Astrocyte (in vitro differentiated cells and primary cell): ENCODE measurements at regions not wholly inside any gene's neighbourhood (a gene's known extent, or its start where the extent isn't known, plus 50 kb on each side); places are given as distances from the start of the nearest gene placed in this dataset.

Experiments
- DNase-seq: peaks from one replicate; pipeline ENCODE4 v3.0.0-alpha.2; 2010; ENCODE audit warnings: low read depth
- FAIRE-seq: peaks from 2 replicates; lab custom pipeline; 2011; peaks lifted over from hg19 to GRCh38; lab: Jason Lieb, UNC
- H2AFZ ChIP-seq: 2 replicates; pipeline ENCODE4 v1.6.0; 2012; ENCODE audit warnings: low read depth, low read length, inconsistent platforms
- H3K27ac ChIP-seq: 2 replicates; pipeline ENCODE4 v1.5.1; 2011; ENCODE audit warnings: low read depth, low read length, inconsistent platforms
- H3K27me3 ChIP-seq: 2 replicates; pipeline ENCODE4 v1.6.0; 2011; ENCODE audit warnings: low read length, inconsistent platforms; ENCODE audit not compliant: insufficient read depth
- H3K36me3 ChIP-seq: 2 replicates; pipeline ENCODE4 v1.5.1; 2011; ENCODE audit warnings: low read length, inconsistent platforms; ENCODE audit not compliant: insufficient read depth
- H3K4me1 ChIP-seq: 2 replicates; pipeline ENCODE4 v1.5.1; 2011; ENCODE audit warnings: low read length, inconsistent platforms; ENCODE audit not compliant: insufficient read depth
- H3K4me2 ChIP-seq: 2 replicates; pipeline ENCODE4 v1.6.0; 2012; ENCODE audit warnings: low read length, inconsistent platforms
- H3K4me3 ChIP-seq: 2 replicates; pipeline ENCODE4 v1.5.1; 2011; ENCODE audit warnings: low read depth, mild to moderate bottlenecking, low read length, inconsistent platforms; ENCODE audit not compliant: insufficient read depth
- H3K79me2 ChIP-seq: 2 replicates; pipeline ENCODE4 v1.6.0; 2012; ENCODE audit warnings: mild to moderate bottlenecking, low read length, inconsistent platforms; ENCODE audit not compliant: insufficient read depth
- H3K9ac ChIP-seq: 2 replicates; pipeline ENCODE4 v1.6.0; 2012; ENCODE audit warnings: mild to moderate bottlenecking, low read length, inconsistent platforms
- H3K9me3 ChIP-seq: 2 replicates; pipeline ENCODE4 v1.5.1; 2012; ENCODE audit warnings: low read depth, mild to moderate bottlenecking, low read length, inconsistent platforms; ENCODE audit not compliant: insufficient read depth
- H4K20me1 ChIP-seq: 2 replicates; pipeline ENCODE4 v1.6.0; 2012; ENCODE audit warnings: low read length, inconsistent platforms; ENCODE audit not compliant: insufficient read depth
- H3K27ac Mint-ChIP-seq: one replicate; pipeline ENCODE4 v1.8.0; 2021; ENCODE audit warnings: mild to moderate bottlenecking, mixed read lengths; ENCODE audit not compliant: unreplicated experiment
- H3K27me3 Mint-ChIP-seq: one replicate; pipeline ENCODE4 v1.8.0; 2021; ENCODE audit warnings: low read depth, mixed read lengths; ENCODE audit not compliant: unreplicated experiment
- H3K36me3 Mint-ChIP-seq: one replicate; pipeline ENCODE4 v1.8.0; 2021; ENCODE audit warnings: low read depth, mixed read lengths; ENCODE audit not compliant: unreplicated experiment
- H3K4me1 Mint-ChIP-seq: one replicate; pipeline ENCODE4 v1.8.0; 2021; ENCODE audit warnings: low read depth, mixed read lengths; ENCODE audit not compliant: unreplicated experiment
- H3K4me3 Mint-ChIP-seq: one replicate; pipeline ENCODE4 v1.8.0; 2021; ENCODE audit warnings: mild to moderate bottlenecking, moderate library complexity, mixed read lengths; ENCODE audit not compliant: unreplicated experiment
- H3K9me3 Mint-ChIP-seq: one replicate; pipeline ENCODE4 v1.8.0; 2021; ENCODE audit warnings: mild to moderate bottlenecking, mixed read lengths; ENCODE audit not compliant: unreplicated experiment
- EZH2 ChIP-seq: IDR thresholded peaks from 2 replicates; pipeline ENCODE4 v1.6.1; 2012; ENCODE audit warnings: mild to moderate bottlenecking, low read length, inconsistent platforms; ENCODE audit not compliant: insufficient read depth
- TF ChIP-seq, protein P1 (sequence below): IDR thresholded peaks from 2 replicates; pipeline ENCODE4 v1.5.1; 2011; ENCODE audit warnings: low read depth, mild to moderate bottlenecking, inconsistent platforms, low read length, moderate library complexity; ENCODE audit not compliant: insufficient read depth

DNA sequence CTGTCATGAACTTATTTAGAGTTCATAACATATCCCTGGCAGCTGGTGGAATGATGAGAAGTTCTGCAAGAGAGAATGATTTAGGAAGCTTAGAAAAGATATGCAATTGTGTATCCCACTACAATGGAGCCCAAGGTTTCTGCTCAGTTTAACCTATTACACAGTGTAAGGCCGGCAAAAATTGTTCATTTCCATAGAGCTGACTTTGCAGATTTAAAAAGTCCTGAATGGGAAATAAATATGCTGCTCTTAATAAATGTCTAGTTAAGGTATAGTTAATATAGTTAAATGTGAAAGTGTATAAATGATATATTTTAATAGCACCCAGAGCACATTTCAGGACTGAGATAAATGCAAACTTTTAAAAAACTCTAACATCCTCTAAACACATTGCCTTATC, 149.9 kb downstream of the EVX1 start:
- Mint-ChIP-seq H3K4me3 (no peak overlapping the region), H3K4me1 (no peaks in the 10 kb centered on the region), H3K27ac (no peak overlapping the region), H3K9me3 (peaks cover 6% of the 10 kb centered on the region), H3K27me3 (peaks cover 21% of the 10 kb centered on the region), H3K36me3 (no peaks in the 10 kb centered on the region)
- H3K4me3 ChIP-seq = no peak overlapping the region
- H3K27ac ChIP-seq = no peak overlapping the region
- DNase-seq (no peak), FAIRE-seq (no peak)
- no peak overlapping the region for H3K4me2 ChIP-seq
- no peaks in the 10 kb centered on the region for H3K36me3 ChIP-seq
- H3K79me2 ChIP-seq = no peaks in the 10 kb centered on the region
- H2AFZ ChIP-seq = no peak overlapping the region
- no peak overlapping the region for H3K9ac ChIP-seq
- H4K20me1 ChIP-seq = no peaks in the 10 kb centered on the region
- H3K27me3 ChIP-seq = peaks cover 7% of the 10 kb centered on the region
- no peak for TF ChIP-seq EZH2
- TF ChIP-seq, protein P1, sequence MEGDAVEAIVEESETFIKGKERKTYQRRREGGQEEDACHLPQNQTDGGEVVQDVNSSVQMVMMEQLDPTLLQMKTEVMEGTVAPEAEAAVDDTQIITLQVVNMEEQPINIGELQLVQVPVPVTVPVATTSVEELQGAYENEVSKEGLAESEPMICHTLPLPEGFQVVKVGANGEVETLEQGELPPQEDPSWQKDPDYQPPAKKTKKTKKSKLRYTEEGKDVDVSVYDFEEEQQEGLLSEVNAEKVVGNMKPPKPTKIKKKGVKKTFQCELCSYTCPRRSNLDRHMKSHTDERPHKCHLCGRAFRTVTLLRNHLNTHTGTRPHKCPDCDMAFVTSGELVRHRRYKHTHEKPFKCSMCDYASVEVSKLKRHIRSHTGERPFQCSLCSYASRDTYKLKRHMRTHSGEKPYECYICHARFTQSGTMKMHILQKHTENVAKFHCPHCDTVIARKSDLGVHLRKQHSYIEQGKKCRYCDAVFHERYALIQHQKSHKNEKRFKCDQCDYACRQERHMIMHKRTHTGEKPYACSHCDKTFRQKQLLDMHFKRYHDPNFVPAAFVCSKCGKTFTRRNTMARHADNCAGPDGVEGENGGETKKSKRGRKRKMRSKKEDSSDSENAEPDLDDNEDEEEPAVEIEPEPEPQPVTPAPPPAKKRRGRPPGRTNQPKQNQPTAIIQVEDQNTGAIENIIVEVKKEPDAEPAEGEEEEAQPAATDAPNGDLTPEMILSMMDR = no peak
- no peaks in the 10 kb centered on the region for H3K9me3 ChIP-seq
- no peaks in the 10 kb centered on the region for H3K4me1 ChIP-seq

DNA sequence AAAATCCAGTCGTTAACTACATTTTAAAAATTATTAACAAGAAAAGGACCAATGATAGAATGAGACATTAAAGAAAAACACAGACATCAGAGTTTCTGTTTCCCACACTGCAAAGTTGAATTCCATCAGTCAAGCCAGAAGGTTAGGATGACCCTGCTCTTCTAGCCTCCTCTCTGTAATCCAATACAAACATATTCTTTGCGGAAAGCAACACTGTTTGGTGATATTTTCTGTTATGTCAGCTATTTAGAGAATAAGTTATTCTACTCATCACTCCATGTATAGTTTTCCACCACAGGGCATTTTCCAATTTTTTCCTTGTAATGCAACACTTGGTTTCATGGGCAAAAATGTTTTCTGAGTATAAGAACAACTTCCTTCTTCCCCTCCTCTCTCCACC, 152.3 kb downstream of the EVX1 start:
- TF ChIP-seq, protein P1 = no peak
- no peak for TF ChIP-seq EZH2

DNA sequence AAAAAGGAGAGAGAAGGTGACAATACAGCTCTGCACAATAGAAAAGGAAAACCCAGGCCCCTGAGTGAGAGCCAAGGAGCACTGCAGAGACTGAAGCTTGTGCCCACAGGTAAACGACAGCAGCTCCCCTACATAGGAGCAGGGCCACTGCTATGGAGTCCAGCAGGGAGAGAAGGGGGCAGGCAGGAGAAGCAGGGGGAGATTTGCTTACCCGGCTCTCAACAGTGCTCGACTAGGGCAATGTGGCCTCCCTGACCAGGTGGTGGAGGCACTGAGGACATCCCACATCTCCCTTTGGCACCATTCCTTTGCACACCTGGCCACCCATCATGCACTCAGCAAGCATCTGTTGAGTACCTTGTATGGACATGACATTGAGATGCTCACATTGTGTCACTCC, 153.0 kb downstream of the EVX1 start:
- FAIRE-seq (no peak), DNase-seq (no peak)
- Mint-ChIP-seq H3K9me3 (peaks cover 5% of the 10 kb centered on the region), H3K4me3 (no peak overlapping the region), H3K4me1 (no peaks in the 10 kb centered on the region), H3K27ac (no peak overlapping the region), H3K36me3 (no peaks in the 10 kb centered on the region), H3K27me3 (peaks cover 17% of the 10 kb centered on the region)
- Histone ChIP-seq H3K27me3 (peaks cover 2% of the 10 kb centered on the region), H3K9ac (no peak overlapping the region), H3K9me3 (no peaks in the 10 kb centered on the region), H3K36me3 (no peaks in the 10 kb centered on the region), H3K79me2 (no peaks in the 10 kb centered on the region), H3K4me3 (no peak overlapping the region), H3K4me1 (no peaks in the 10 kb centered on the region), H3K27ac (no peak overlapping the region), H2AFZ (no peak overlapping the region), H3K4me2 (no peak overlapping the region), H4K20me1 (no peaks in the 10 kb centered on the region)
- TF ChIP-seq EZH2 = no peak
- TF ChIP-seq, protein P1 = no peak

More for the DNA sequence above, 152.3 kb downstream of the EVX1 start:
- DNase-seq = no peak
- Histone ChIP-seq H3K36me3 (no peaks in the 10 kb centered on the region), H3K27me3 (peaks cover 2% of the 10 kb centered on the region), H3K9me3 (no peaks in the 10 kb centered on the region), H3K4me2 (no peak overlapping the region), H3K27ac (no peak overlapping the region), H2AFZ (no peak overlapping the region), H3K79me2 (no peaks in the 10 kb centered on the region), H4K20me1 (no peaks in the 10 kb centered on the region), H3K4me3 (no peak overlapping the region), H3K9ac (no peak overlapping the region), H3K4me1 (no peaks in the 10 kb centered on the region)
- Mint-ChIP-seq H3K27me3 (peaks cover 13% of the 10 kb centered on the region), H3K27ac (no peak overlapping the region), H3K36me3 (no peaks in the 10 kb centered on the region), H3K4me3 (no peak overlapping the region), H3K4me1 (no peaks in the 10 kb centered on the region), H3K9me3 (peaks cover 5% of the 10 kb centered on the region)
- no peak for FAIRE-seq
